ENCODE measurements at regions not wholly inside any gene's neighbourhood (a gene's known extent, or its start where the extent isn't known, plus 50 kb on each side); places are given as distances from the start of the nearest gene placed in this dataset.

DNA sequence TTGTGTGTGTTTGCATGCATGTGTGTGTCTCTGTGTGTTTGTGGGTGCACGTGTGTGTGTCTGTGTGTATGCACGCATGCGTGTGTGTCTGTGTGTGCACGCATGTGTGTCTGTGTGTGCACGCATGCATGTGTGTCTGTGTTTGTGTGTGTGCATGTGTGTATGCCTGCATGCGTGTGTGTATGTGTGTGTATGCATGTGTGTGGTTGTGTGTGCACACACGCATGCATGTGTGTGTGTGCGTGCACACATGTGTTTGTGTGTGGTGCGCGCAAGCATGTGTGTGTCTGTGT lies 239.9 kb upstream of the TNRC6C start:
- Histone ChIP-seq H3K4me3 (ENCODE audit: low read length) (no peak overlapping the region), H3K9me3 (ENCODE audit: control insufficient read depth in 1 of 2, insufficient read depth in 1 of 2, low read length in 2 of 2) (peaks cover 0 to 4% of the 10 kb centered on the region in 2 experiments), H3K36me3 (ENCODE audit: insufficient read depth, low read length) (no peaks in the 10 kb centered on the region), H3K4me1 (ENCODE audit: insufficient read depth, low read length) (no peaks in the 10 kb centered on the region), H3K27me3 (ENCODE audit: control insufficient read depth in 1 of 2, insufficient read depth in 2 of 2, low read length in 2 of 2) (no peaks in the 10 kb centered on the region), H3K27ac (ENCODE audit: low read depth in 1 of 2, low read length in 2 of 2) (no peak overlapping the region)
- Mint-ChIP-seq H3K27ac (no peak overlapping the region), H3K36me3 (ENCODE audit: low read depth) (no peaks in the 10 kb centered on the region), H3K9me3 (peaks cover 2% of the 10 kb centered on the region), H3K27me3 (no peaks in the 10 kb centered on the region), H3K4me3 (no peak overlapping the region), H3K4me1 (ENCODE audit: low read depth) (no peaks in the 10 kb centered on the region)
- DNase-seq (no peak), ATAC-seq (ENCODE audit: poor library complexity) (no peak)
- TF ChIP-seq, protein P1, sequence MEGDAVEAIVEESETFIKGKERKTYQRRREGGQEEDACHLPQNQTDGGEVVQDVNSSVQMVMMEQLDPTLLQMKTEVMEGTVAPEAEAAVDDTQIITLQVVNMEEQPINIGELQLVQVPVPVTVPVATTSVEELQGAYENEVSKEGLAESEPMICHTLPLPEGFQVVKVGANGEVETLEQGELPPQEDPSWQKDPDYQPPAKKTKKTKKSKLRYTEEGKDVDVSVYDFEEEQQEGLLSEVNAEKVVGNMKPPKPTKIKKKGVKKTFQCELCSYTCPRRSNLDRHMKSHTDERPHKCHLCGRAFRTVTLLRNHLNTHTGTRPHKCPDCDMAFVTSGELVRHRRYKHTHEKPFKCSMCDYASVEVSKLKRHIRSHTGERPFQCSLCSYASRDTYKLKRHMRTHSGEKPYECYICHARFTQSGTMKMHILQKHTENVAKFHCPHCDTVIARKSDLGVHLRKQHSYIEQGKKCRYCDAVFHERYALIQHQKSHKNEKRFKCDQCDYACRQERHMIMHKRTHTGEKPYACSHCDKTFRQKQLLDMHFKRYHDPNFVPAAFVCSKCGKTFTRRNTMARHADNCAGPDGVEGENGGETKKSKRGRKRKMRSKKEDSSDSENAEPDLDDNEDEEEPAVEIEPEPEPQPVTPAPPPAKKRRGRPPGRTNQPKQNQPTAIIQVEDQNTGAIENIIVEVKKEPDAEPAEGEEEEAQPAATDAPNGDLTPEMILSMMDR (IDR thresholded peaks at IDR 0.05), result no peak
- intact Hi-C loops (cut with DNase I, micrococcal nuclease), result no loop called here
- POLR2A ChIA-PET, result no interaction called here
- CTCF ChIA-PET, result no interaction called here

GRCh38 chr17:77719806-77720205 lies 238.7 kb upstream of the TNRC6C start:
- intact Hi-C loops (cut with DNase I, micrococcal nuclease), result no loop called here
- no peak for ATAC-seq (ENCODE audit: poor library complexity)
- H3K4me3 Mint-ChIP-seq, result no peak overlapping the region

DNA sequence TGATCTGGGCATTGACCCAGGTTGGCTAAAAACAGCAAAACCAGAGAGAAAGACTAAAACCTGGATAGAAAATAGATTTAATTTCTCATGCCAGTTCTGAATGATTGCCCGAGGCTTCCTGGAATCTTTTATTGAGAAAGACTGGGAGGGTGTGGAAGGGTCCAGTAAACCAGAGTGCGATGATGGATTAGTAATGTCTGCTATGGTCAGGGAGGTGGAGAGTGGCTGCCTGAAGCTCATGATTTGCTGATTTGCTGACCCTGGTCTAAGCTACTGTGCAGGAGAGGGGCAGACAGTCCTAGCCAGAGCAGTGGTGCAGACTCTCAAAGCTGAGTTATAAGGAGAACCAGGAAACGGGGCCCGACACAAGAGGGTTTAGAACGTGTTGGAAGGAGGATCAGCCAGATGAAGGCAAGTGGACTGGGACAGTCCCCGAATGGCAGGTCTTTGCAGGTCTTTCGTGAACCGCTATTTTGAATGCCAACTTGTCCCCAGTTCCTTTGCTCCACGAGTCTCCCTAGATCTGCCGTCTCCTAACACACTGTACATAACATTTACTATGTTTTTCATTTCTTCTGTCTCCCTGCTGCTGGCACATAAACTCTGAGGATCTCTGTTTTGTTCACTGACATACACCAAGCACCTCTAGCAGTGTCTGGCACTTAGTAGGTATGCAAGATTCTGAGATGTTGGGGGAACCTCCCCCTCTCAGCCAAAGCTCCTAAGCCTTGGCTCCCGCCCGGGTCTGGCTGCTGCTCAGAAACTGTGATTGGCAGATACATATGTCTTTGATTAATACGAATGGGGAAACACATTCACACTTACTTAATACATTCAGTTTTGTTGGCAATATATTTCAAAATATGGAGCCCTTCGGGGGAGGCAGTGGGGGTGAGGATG lies 237.3 kb upstream of the TNRC6C start:
- no peak for ATAC-seq (ENCODE audit: poor library complexity)
- POLR2A ChIA-PET, result no interaction called here
- H3K27me3 Mint-ChIP-seq, result no peaks in the 10 kb centered on the region
- intact Hi-C loops (cut with DNase I, micrococcal nuclease), result no loop called here
- no peak overlapping the region for H3K27ac Mint-ChIP-seq
- Histone ChIP-seq H3K9me3 (ENCODE audit: control insufficient read depth in 1 of 2, insufficient read depth in 1 of 2, low read length in 2 of 2) (no peaks in the 10 kb centered on the region), H3K27me3 (ENCODE audit: control insufficient read depth in 1 of 2, insufficient read depth in 2 of 2, low read length in 2 of 2) (no peaks in the 10 kb centered on the region), H3K27ac (ENCODE audit: low read depth in 1 of 2, low read length in 2 of 2) (no peak overlapping the region), H3K4me1 (ENCODE audit: insufficient read depth, low read length) (no peaks in the 10 kb centered on the region), H3K4me3 (ENCODE audit: low read length) (no peak overlapping the region), H3K36me3 (ENCODE audit: insufficient read depth, low read length) (no peaks in the 10 kb centered on the region)
- no peaks in the 10 kb centered on the region for H3K36me3 Mint-ChIP-seq (ENCODE audit: low read depth)
- H3K9me3 Mint-ChIP-seq, result no peaks in the 10 kb centered on the region
- no peak for DNase-seq
- no peak overlapping the region for H3K4me3 Mint-ChIP-seq
- TF ChIP-seq, protein P1 (IDR thresholded peaks at IDR 0.05), result no peak
- H3K4me1 Mint-ChIP-seq (ENCODE audit: low read depth), result no peaks in the 10 kb centered on the region
- CTCF ChIA-PET, result no interaction called here

More at GRCh38 chr17:77719806-77720205, 238.7 kb upstream of the TNRC6C start:
- no peak overlapping the region for H3K27ac ChIP-seq (ENCODE audit: low read depth in 1 of 2, low read length in 2 of 2)
- peaks cover 0 to 4% of the 10 kb centered on the region in 2 experiments for H3K9me3 ChIP-seq (ENCODE audit: control insufficient read depth in 1 of 2, insufficient read depth in 1 of 2, low read length in 2 of 2)
- Mint-ChIP-seq H3K36me3 (ENCODE audit: low read depth) (no peaks in the 10 kb centered on the region), H3K4me1 (ENCODE audit: low read depth) (no peaks in the 10 kb centered on the region), H3K9me3 (peaks cover 2% of the 10 kb centered on the region), H3K27me3 (no peaks in the 10 kb centered on the region), H3K27ac (no peak overlapping the region)
- H3K36me3 ChIP-seq (ENCODE audit: insufficient read depth, low read length), result no peaks in the 10 kb centered on the region
- H3K27me3 ChIP-seq (ENCODE audit: control insufficient read depth in 1 of 2, insufficient read depth in 2 of 2, low read length in 2 of 2), result no peaks in the 10 kb centered on the region
- H3K4me3 ChIP-seq (ENCODE audit: low read length), result no peak overlapping the region
- ChIA-PET POLR2A (no interaction called here), CTCF (no interaction called here)
- no peak for DNase-seq
- no peaks in the 10 kb centered on the region for H3K4me1 ChIP-seq (ENCODE audit: insufficient read depth, low read length)
- TF ChIP-seq, protein P1 (IDR thresholded peaks at IDR 0.05), result no peak
